A673 (cell line): ENCODE measurements at regions not wholly inside any gene's neighbourhood (a gene's known extent, or its start where the extent isn't known, plus 50 kb on each side); places are given as distances from the start of the nearest gene placed in this dataset.

ENCODE experiments used
- EZH2 ChIP-seq: fragments of 200-600 bp; sonication (generic); IDR thresholded peaks from 2 replicates; pipeline ENCODE4 v1.6.1; 2017; ENCODE audit warnings: borderline replicate concordance, low read depth, mild to moderate bottlenecking, mixed read lengths, antibody characterized with exemption, low read length; ENCODE audit not compliant: poor library complexity, severe bottlenecking
- TF ChIP-seq, protein P1 (sequence below): fragments of 300-800, 200-600 bp; sonication (generic); conservative IDR thresholded peaks from 2 replicates; pipeline ENCODE4 v1.5.1; 2017; ENCODE audit warnings: low read depth, mild to moderate bottlenecking, antibody characterized with exemption, low read length, moderate library complexity, mixed read lengths

DNA sequence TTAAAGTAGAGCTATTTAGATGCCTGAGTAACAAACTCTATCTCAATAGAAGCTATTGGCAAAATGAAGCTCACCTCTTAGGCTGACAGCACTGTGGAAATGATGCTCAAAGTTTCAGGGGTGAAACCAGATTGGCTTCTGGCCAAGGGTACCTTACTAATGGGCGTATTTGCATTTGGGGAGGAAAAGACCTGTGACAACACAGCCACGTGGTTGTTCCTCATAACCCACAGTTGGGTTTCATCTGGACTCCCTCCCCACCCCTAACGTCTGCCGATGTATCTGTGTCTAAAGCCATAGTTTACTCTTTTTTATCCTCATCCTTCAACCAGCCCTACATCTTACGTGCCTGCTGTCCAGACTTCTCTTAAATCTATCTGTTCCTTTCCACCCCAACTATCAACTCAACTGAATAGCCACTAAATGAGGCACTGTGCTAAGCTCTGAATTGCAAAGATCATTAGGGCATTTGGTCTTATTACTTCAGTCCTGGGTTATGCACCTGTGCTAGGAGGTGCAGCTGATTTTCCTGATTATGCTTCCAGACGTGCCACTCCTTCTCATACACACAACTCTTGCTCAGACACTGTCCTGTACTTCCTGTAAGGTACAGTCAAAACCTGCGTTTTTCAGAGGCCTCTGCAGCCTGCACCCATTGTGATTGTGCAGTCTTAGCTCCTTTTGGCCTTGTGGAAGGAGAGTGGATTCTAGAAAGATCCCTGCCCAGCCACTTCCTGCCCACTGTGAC, 80.6 kb upstream of the ARMC2 start:
- TF ChIP-seq, protein P1, sequence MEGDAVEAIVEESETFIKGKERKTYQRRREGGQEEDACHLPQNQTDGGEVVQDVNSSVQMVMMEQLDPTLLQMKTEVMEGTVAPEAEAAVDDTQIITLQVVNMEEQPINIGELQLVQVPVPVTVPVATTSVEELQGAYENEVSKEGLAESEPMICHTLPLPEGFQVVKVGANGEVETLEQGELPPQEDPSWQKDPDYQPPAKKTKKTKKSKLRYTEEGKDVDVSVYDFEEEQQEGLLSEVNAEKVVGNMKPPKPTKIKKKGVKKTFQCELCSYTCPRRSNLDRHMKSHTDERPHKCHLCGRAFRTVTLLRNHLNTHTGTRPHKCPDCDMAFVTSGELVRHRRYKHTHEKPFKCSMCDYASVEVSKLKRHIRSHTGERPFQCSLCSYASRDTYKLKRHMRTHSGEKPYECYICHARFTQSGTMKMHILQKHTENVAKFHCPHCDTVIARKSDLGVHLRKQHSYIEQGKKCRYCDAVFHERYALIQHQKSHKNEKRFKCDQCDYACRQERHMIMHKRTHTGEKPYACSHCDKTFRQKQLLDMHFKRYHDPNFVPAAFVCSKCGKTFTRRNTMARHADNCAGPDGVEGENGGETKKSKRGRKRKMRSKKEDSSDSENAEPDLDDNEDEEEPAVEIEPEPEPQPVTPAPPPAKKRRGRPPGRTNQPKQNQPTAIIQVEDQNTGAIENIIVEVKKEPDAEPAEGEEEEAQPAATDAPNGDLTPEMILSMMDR: no peak
- no peak for TF ChIP-seq EZH2
